GM21515 (cell line): ENCODE measurements at regions not wholly inside any gene's neighbourhood (a gene's known extent, or its start where the extent isn't known, plus 50 kb on each side); places are given as distances from the start of the nearest gene placed in this dataset.
"Not testable (repeated sequence)": the region's sequence is repeated elsewhere in the genome, so short reads cannot be mapped to it uniquely, and the experiment has no call there.

Experiments used
- ATAC-seq: cut with Tn5 transposase; IDR thresholded peaks from one replicate; pipeline ENCODE4 v1.9.1; 2021; ENCODE audit not compliant: unreplicated experiment

DNA sequence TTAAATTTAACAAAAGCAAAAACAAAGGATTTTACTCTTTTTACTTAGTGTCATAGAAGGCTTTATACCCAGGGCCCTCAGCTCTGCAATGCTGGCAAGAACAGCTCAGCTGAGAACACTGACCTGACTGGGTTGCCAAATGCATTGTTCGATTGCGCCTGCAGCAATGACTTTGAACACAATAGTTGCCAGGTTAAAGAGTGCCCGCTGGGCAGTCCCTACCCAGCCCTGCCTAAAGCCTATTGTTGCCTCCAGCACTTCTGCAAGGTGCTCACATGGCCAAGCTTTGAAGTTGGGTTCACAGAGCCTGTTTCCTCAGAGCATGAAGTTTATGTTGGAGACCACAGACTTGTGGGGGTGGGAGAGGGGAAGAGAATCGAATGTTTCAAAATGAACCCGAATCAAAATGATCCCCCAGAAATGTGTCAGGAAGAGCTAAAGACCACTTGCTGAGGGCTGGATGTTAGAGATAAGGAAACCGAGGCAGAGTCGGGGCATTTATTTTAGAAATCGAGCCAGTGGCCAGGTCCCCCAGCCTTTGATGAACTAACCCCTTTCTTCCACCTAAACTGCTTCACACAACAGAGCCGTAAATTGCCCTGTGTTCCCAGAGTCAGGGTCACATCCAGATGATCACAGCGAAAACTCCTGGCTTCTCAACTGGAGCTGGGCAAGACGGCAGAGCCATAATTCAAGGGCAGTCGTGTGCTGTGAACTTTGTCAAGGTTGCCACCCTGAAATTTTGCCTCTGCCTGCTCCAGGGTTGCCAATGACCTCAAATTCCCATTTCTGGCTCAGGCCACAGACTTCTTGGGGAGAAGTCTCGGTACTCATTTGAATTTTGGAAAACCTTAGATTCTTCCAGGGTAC, 55.0 kb downstream of the FOXA2 start:
- no peak for ATAC-seq

DNA sequence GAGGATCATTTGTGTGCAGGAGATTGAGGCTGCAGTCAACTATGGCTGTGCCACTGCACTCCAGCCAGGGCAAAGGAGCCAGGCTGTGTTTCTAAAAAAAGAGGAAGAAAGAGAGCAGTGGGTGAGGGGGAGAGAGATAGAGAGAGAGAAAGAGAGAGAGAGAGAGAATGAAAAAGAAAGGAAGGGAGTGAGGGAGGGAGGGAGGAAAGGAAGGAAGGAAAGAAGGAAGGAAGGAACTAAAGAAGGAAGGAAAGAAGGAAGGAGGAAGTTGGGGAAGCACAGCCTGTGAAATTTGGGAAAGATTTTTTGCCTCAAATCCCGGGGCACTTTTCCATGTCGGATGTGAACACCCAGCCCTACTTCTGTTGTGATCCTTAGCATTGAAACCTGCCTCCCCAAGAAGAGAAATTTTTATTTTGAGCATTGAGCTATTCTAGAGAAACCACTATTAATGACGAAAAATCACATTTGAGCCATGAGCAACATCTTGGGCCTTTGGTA, 57.8 kb downstream of the FOXA2 start:
- ATAC-seq: no peak

DNA sequence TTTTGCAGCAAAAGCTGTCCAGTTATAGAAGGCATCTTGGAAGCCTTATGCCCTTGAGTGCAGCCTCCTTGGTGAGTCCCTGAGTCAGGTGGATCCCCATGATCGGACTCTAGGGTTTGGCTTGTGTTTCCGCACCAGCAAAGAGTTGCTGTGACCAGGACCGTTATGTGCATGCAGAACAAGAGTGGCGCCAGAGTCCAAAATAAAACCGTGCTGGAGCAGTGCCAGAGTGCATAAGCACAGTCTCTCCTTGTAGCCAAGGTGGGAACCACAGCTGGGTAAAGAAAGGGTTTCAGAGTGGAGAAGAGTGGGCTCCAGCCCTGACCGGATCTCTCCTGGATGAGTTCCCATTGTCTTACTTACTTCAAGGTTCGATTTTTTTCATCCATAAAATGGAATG, 58.6 kb downstream of the FOXA2 start:
- ATAC-seq: no peak

GRCh38 chr20:22525069-22525820, 59.1 kb downstream of the FOXA2 start:
- ATAC-seq: no peak

DNA sequence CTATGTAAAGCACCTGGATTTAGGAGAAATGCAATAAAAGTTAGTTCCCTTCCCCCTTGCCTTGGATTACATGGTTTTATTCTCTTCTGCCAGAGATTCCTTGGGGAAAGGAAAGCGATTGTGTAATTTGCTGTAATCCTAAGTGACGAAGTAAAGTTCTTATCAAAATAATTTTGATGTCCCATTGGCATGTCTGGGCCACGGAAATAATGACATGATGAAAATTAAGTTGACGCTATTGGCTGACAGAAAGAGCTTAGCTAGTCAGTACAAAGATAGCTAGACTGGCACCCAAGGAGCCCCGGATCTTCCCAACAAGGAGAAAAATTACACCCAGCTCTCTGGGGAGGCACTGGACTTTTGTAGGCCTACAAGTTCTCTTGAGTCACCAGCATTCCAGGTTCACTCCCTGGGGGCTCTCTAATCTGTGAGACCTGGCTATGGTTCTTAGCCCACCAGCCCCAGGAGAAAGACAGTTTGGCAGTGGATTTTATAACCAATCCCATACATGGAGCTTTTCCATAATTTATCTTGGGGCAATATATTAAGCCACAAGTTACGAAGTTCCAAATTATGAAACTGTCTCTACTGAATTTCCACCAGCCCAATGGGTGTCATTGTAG, 59.9 kb downstream of the FOXA2 start:
- no peak for ATAC-seq

GRCh38 chr20:22523499-22524392, 60.6 kb downstream of the FOXA2 start:
- ATAC-seq: no peak

GRCh38 chr20:22523128-22523498, 61.3 kb downstream of the FOXA2 start:
- no peak for ATAC-seq

DNA sequence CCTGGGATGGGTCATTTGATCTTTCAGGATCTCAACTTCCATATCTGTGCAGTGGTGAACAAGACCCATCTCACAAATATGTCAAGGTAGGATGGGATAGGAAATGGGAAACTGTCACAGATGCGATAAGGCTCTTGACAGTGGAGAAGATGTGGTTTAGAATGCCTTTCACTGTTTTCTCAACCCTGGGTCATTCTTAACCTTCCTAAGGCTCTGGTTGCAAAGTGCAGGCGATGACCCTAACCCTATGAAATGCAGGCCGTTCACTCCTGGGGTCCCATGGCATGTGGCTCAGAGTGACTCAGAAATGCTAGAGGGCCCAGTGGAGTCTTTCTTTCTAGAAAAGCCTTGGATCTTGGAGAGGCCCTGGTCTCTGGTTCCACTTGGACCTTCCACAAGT, 61.7 kb downstream of the FOXA2 start:
- ATAC-seq: no peak

DNA sequence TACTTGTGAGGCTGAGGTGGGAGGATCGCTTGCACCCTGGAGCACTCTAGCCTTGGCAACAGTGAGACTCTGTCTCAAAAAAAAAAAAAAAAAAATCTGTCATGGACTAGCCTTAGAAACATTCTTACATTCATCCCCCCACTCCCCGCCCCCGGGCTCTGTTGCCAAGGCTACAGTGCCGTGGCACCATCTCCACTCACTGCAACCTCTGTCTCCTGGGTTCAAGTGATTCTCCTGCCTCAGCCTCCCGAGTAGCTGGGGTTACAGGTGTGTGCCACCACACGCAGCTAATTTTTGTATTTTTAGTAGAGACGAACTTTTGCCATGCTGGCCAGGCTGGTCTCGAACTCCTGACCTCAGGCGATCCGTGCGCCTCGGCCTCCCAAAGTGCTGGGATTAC, 62.4 kb downstream of the FOXA2 start:
- not testable (repeated sequence) for ATAC-seq

- no peak for ATAC-seq
Measured at GRCh38 chr20:22520381-22520780, 64.0 kb downstream of the FOXA2 start.

GRCh38 chr20:22515264-22515663, 69.1 kb downstream of the FOXA2 start:
- ATAC-seq: no peak

- no peak for ATAC-seq
Measured at GRCh38 chr20:22513574-22513973, 70.8 kb downstream of the FOXA2 start.

GRCh38 chr20:22512911-22513489, 71.4 kb downstream of the FOXA2 start:
- ATAC-seq: no peak

GRCh38 chr20:22511943-22512910, 72.1 kb downstream of the FOXA2 start:
- ATAC-seq: no peak

GRCh38 chr20:22509843-22510147, 74.6 kb downstream of the FOXA2 start:
- no peak for ATAC-seq

- no peak for ATAC-seq
Measured at GRCh38 chr20:22509090-22509842, 75.1 kb downstream of the FOXA2 start.

- ATAC-seq: no peak
Measured at GRCh38 chr20:22508426-22508825, 75.9 kb downstream of the FOXA2 start.

- ATAC-seq: no peak
Measured at GRCh38 chr20:22507240-22507961, 77.0 kb downstream of the FOXA2 start.
